NK-92 treated with Interleukin-12 subunit alpha and Interleukin-12 subunit beta, amount 100 ng/mL, for 24 hours (cell line): ENCODE measurements at regions not wholly inside any gene's neighbourhood (a gene's known extent, or its start where the extent isn't known, plus 50 kb on each side); places are given as distances from the start of the nearest gene placed in this dataset.
"Not testable (repeated sequence)": the region's sequence is repeated elsewhere in the genome, so short reads cannot be mapped to it uniquely, and the experiment has no call there.

Experiments used
- DNase-seq: peaks from one replicate; lab custom pipeline; 2025; lab: John Stamatoyannopoulos, UW

DNA sequence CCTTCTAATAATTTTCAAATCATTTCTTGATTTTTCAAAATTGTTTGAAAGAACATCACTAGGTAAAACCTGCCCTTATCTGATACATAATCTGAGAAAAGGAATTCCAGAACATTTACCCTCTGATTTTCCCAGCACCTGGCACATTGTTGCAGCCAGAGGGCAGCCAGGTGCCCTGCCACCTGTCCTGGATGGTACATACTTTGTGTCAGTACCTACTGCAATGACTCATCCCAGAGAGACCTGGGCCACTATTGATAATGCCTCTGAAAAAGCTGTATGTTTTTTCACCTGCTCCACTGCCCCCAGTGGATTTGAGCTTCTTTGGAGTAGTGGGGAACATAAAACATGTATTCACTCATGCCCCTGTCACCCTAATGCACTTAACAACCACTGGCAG, 648.9 kb upstream of the GBE1 start:
- no peak for DNase-seq

DNA sequence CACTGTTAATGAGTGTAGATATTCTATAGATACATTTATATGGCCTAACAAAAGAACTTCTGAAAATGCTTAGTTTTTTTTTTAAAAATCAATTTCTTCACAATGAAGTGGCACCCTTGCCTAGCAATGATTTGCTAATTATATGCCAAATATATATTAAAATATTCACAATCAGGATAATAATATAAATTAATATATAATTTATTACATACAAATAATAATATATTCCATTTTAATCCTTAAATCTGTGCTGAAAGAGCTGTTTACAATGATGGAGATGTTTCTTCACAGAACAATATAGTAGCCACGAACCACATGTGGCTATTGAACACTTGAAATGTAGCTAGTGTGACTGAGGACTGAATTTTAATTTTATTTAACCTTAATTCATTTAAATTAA, 648.4 kb upstream of the GBE1 start:
- no peak for DNase-seq

DNA sequence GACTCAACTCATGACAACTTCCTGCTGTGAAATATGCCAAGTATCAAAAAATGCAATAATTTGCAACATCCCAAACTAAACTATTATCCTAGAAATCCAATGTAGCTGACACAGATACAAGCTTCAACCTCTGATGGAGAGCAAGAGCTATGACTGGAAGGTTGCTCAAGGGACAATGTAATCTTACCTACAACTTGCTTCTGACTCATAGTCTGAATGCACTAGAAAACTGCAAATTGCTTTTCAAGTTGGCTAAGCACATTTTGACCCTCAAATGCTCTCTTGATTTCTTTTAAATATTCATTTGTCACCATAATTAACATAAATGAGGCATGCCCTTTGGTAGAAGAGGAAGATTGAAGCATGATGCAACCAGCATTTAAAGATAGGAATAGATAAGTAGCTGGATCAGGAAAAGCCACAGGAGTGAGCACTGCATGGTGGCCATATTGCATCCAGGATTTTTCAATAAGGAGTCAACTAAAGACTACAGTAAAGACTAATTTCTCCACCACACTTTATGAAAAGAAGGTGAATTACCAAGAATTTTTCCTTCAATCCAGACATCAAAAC, 630.8 kb upstream of the GBE1 start:
- no peak for DNase-seq

DNA sequence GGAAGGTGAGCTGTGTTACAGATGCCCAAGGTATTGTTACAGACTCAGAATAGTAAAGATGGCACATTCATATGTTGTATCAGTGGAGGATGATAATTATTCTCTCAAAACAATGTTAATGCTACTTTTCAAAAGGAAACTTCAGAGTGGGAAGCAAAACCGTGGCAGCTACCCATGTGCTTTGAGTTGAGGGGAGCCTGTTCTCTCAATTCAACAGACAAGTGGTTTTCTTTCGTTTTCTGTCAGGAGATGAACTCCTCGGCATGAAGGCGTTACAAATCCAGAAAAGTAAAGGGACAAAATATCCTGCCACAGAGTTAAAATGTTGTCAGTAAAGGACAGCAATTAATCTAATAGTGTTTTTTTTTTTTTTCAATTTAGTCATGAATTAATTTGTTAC, 629.4 kb upstream of the GBE1 start:
- no peak for DNase-seq

DNA sequence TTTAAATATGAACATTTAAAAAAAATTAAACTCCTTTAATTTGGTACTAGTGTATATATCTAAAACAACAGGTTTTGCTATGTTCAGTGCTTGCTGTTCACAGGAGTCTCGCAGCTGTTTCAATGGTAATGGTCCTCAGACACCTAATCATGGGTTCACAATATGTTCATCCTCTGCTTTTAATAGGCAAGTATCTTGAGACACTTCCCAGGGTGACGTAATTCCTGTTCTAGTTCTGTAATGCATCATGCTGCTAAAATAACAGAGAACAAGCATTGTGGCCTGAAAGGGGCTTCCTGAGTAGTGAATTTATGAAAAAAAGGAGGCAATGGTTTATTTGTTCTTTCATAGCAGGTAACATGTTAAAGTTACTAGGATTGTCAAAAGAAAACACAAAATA, 625.2 kb upstream of the GBE1 start:
- no peak for DNase-seq

DNA sequence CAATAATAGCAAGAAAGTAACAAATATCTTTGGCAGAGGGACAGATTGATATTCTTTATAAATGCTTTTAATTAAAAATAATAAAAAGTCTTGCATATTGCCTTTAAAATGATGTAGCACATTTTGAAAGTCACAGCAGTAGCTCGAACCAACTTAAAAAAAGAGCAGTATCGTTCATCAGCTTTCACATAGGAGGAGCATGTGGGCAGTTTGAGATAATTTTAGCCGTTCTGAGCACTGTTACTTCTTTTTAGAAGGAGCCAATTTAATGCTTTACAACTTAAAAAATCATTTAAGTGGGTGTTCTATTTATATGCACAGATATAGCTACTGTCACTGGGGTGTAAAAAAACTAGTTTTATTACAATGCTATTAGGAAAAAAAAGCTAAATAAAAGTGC, 622.7 kb upstream of the GBE1 start:
- no peak for DNase-seq

DNA sequence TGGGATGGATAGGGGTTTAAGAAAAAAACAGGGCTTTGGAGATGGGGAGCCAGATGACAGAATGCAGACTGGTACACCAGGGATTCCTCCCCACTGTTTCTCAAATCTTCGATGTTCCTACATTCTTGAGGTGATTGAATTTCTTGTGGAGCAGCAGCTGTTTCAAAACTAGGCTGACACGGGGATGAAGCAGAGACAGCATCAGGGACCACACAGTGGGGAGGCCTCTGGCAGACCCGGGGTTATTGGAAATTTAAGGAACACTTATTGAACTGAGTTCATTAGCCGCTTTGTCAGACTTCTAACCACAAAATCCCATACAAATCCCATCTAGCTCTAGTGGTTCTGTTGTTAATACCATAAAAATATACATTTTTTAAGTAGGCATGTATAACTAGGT, 621.4 kb upstream of the GBE1 start:
- DNase-seq, result no peak

DNA sequence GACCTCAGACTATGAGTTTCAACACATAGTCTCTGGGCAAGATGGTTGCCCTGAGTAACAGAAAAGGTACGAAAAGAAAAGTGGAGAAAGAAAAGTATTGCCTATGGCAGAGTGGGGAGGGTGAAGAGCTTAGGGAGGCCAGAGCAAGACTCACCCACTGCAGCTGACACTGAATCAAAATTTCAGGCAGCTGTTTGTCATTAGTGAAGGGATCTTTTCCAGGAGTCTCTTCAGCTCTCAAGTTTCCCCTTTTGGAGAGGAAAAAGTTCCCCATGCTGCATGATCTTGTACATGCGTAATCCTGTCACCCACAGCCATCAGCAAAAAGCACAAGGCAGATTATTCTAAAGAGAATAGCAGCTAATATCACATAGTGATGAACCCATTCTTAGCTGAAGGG, 616.9 kb upstream of the GBE1 start:
- no peak for DNase-seq

DNA sequence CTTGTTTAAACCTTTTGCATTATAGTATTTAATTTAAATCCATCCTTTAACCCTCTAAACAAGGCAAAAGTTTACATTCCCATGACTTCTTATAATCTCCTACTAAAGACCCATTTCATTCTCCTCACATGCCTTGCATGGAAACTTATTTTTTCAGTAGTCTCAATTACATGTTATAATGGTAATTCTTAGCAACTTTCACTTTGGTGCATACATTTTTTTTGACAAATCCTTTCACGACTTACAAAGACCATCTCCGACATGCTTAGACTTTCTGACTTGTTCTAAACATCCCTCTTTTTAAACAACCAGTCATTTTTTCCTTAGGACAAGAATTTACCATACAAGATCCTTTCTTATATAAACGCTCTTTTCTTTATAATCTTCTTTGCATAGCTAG, 615.4 kb upstream of the GBE1 start:
- no peak for DNase-seq

DNA sequence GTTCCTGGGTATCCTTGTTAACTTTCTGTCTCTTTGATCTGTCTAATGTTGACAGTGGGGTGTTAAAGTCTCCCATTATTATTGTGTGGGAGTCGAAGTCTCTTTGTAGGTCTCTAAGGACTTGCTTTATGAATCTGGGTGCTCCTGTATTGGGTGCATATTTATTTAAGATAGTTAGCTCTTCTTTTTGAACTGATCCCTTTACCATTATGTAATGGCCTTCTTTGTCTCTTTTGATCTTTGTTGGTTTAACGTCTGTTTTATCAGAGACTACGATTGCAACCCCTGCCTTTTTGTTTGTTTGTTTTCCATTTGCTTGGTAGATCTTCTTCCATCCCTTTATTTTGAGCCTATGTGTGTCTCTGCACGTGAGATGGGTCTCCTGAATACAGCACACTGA, 612.4 kb upstream of the GBE1 start:
- not testable (repeated sequence) for DNase-seq

DNA sequence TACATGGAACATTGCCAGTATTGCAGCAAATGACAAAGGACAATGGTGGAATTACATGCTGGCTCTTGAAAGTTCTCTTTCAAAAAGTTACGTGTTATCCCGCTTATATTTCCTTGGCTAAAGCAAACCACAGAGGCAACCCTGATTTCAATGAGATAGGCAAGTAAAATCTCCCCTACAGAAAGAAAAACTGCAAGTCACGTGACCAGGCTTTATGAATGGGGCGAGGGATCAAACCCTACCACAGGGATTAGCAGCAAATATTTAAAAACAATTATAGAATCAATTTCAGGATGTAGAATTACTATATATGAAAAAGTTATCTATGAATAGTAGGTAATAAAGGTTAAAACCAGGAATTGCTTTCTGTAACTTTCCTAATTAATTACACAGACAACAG, 603.4 kb upstream of the GBE1 start:
- DNase-seq, result no peak

DNA sequence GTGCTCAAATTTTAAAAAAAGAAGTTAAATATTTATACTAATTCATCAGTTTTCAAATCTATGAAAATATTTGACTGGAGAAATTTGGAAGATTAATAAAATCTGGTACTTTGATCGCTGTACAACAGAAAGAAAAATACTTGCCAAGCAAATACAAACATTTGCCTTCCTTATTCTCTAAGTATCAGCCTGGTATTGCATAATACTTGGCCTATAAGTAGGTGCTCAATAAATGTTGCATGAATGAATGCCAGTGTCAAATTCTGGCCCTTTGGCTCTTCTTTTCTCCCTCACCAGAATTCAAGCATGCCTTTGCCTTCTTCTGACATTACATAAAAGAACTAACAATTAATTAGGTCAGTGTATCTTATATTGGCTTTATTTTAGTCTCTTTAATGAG, 601.7 kb upstream of the GBE1 start:
- no peak for DNase-seq

DNA sequence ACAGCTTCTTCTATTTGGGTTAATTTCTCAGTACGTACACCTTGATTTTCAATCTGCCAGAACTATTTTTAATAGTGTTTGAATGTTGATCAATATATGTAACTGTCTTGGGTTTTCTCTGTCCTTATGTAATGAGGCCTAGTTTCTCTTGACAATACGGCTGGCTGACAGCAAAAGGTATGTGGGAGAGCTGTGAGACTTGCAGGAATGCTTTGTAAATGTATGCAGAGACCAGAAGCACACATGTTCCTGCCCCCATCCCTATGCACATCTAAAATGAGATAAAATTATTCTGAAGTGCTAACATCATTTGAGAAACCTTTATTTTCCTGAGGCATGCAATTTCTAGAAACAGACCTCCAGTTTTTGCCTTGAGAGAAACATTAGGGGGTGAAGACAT, 593.8 kb upstream of the GBE1 start:
- no peak for DNase-seq

DNA sequence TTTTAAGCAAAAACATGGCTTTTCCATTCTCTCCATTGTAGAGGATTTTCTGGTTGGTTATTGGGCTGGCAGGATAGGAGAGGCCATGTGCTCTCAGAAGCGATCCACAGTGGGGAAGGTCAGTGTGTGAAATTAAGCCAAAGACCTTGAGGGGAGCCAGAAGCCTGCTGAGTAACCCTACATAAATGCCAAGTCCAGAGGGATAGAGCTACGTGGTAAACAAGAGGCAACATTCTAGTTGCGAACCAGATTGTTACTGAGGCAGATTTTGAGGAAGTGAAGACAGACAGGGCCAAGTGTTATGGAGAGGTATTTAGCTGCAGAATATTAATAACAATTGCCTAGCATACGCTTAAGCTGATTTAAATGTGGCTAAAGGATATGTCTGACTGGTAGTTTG, 592.8 kb upstream of the GBE1 start:
- DNase-seq, result no peak

DNA sequence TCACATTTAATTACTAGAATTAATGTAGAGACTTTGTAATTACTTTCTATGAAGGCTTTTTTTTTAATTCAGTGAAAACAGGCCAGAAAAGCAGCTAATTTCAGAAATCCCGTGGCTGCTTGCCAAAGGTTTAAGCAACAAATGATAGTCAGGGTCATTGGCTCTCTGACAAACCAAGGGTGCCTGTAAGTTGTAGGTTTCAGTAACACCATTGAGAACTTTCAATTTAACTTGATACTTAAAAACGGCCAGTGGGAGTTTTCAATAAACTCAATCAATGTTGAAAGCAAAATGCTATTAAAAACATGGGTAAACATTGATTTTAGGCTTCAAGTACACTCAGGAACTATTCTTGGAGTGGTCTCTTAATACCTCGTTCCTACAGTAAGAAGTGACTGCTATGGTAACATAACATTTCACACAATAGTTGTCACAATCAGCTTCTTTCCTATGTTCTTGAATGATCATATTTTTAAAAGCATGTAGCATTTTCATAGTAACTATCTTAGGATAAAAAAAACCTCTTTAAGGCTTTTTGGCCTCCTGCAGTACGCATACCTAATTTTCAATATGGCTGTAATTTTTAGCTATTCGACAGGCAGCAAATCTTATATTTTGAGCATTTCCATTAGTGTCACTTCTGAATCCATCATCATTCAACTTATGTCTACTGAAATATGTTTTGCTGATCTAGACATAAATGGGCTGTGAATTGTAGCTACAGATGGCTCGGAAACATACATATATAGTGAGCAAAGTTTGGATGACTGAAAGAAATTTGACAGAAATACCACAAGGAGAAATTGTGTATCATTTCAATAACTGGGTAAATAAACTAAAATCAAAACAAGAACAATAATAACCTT, 592.1 kb upstream of the GBE1 start:
- no peak for DNase-seq

DNA sequence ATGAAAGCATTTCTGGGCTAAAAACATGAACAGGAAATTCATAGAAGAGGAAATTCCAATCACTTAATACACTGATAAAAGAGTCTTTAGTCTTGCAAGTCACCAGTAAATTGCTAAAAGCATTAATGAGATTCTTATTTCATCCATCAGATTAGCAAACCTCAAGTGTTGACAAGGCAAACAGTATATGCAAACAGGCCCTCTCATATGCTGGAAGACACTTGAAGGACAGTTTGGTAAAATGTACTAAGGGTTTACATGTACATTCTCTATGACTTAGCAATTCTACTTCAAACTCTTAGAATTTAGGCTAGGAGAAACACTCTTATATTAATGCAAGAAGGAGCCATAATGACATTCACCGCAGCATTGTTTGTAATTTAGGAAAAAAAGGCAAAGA, 586.1 kb upstream of the GBE1 start:
- DNase-seq, result no peak

DNA sequence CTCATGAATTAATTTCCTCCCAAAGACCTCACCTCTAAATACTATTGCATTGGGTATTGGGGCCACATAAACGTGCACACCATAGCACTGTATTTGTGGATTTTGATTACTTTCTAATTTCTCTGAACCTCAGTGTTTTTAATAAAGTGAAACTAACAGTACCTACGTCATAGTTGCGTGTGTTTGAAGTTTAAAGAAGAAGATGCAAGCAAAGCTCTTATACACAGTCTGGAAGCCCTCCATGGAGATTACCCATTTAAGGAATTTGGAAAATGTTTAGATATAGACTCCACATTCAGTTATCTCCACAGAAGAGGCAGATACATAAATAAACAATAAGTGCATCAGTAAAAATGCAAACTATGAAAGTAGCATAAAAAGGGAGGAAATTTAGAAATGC, 581.1 kb upstream of the GBE1 start:
- DNase-seq, result no peak

DNA sequence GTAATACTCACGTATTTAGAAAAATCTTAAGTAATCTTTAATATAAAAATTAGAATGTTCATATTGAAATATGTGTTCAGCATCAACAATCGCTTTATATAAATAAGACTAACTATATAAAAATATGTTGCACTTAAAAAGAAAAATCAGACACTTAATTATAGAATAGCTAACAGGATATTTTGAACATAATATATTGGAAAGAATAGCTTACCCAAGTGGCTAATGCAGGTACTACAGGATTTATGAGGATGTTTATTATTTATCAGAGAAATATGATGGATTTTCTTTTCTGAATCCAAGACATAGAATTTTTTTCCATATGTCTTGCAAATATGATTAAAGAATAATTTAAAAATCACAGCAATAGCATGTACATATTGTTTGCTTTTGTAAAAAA, 567.9 kb upstream of the GBE1 start:
- no peak for DNase-seq

DNA sequence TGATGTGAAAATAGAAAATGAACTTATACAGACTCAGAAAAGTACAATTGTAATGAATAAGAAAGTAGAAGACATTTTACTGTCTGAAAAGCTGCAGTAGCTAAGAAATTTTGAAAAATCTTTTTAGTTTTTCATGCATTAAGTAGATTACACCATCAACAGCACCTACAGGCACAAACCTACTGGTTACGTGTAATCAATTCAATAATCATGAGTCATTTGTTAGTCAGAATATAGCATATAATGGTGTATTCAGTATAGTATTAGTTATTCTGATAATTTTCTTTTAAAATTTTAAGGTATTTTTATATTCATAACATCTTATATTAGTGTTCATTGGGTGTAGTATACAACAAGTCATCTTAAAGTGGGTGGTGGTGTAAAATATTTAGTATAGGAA, 550.5 kb upstream of the GBE1 start:
- no peak for DNase-seq

DNA sequence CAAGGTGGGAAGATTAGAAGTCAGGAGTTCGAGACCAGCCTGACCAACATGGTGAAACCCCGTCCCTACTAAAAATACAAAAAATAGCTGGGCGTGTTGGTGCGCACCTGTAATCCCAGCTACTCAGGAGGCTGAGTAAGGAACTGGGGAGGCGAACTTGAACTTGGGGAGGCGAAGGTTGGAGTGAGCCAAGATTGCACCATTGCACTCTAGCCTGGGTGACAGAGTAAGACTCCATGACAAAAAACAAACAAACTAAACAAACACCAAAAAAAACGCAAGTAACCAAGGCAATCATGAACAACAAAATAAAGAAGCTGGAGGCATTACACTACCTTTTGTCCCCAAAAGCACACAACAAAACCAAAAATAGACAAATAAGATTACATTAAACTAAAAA, 547.3 kb upstream of the GBE1 start:
- no peak for DNase-seq

DNA sequence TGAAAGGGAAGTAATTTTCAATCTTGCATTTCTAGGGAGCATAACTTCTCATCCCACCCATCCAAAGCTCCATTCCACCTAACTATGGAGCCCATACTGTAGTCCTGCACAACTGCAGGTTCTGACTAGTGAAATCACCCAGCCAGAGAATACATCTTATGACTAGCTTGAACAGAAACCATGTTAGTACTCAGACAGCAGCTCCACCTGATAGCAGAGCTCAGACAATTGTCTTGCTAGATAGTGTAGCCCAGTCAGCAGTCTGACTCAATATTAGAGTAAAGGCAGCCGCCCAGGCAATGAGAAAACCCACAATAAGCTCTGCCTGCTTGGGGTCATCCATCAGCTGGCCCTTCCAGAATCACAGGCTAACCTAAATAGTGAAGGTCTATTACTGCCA, 544.7 kb upstream of the GBE1 start:
- DNase-seq, result no peak

DNA sequence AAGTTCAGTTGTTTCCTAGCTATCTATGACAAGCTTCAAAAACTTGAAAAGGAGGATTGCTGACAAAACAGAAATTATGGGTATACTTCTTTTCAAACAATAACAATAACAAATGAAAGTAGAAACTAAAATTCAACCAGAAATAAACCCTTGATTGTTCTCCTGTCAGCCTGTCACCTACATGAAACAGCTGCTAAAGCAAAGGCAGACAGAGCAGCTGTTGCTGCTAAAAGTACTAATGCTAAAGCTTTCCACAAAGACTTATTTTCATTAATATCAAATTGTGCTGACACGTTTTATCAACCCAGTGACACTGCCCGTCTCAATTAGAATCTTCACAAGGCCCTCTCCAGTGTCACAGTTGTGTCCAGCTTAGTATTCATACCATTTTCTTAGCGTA, 533.2 kb upstream of the GBE1 start:
- no peak for DNase-seq

DNA sequence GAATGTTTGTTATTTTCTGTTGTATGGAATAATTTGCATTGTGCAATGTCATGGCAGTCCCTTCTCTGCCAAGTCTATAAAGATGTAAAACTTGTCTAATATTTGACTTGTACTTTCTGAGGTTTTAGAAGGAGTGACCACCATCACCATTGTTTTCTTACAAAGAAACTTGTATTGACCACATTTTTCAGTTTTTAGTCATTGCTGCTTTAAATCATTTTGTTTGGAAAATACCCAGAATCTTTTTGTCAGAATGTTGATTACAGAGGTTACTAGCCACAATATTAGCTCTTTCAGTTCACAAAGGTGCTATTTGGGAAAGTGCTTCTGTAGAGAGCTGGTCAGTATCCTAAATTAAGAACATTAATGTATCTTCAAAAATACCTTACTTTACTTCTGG, 532.4 kb upstream of the GBE1 start:
- DNase-seq, result no peak

DNA sequence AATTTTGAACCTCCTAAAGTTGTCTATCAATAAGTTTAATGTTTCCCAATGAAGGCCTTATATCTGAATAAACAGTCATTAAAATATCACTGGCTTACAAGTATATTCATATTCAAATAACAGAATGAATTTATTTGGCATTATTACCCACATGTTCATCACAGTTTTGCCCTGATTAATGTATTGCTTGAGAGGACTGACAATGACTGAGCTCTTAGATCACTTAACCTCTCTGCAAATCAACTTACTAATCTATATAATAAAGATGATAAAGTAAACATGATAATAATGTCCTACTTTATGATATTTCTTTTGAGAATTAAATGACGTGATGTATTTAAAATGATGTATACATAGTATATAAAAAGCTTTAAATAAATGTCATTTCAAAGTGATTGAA, 532.0 kb upstream of the GBE1 start:
- DNase-seq, result no peak
